HL-60 (cell line): ENCODE measurements at regions not wholly inside any gene's neighbourhood (a gene's known extent, or its start where the extent isn't known, plus 50 kb on each side); places are given as distances from the start of the nearest gene placed in this dataset.

Experiments used
- DNase-seq, 2 experiments: peaks; one replicate each; pipeline ENCODE4 v3.0.0-alpha.2; 2010 to 2020; ENCODE audit warnings: low read depth in 1 of 2, low spot score in 1 of 2
- H3K27ac ChIP-seq: fragments of 250-450 bp; sonication (Bioruptor Pico); replicated peaks from 2 replicates; pipeline ENCODE4 v1.5.1; 2020; ENCODE audit warnings: mild to moderate bottlenecking, moderate library complexity
- H3K27me3 ChIP-seq: fragments of 250-450 bp; sonication (Bioruptor Pico); 2 replicates; pipeline ENCODE4 v1.5.1; 2021; ENCODE audit warnings: mild to moderate bottlenecking, moderate library complexity; ENCODE audit not compliant: insufficient read depth, poor library complexity, severe bottlenecking
- H3K4me3 ChIP-seq: replicated peaks from 2 replicates; pipeline ENCODE4 v1.5.1; 2011; ENCODE audit warnings: mild to moderate bottlenecking, control low read depth, low read length; ENCODE audit not compliant: insufficient read depth
- CTCF ChIP-seq: IDR thresholded peaks from one replicate; pipeline ENCODE4 v1.5.1; 2011; ENCODE audit warnings: low read length, control low read depth, inconsistent platforms; ENCODE audit not compliant: insufficient read depth
- GABPA ChIP-seq: IDR thresholded peaks from 2 replicates; pipeline ENCODE4 v1.6.1; 2012; ENCODE audit warnings: low read depth
- POLR2AphosphoS5 ChIP-seq: IDR thresholded peaks from 2 replicates; pipeline ENCODE4 v1.6.1; 2012; ENCODE audit warnings: low read depth
- REST ChIP-seq: IDR thresholded peaks from 2 replicates; pipeline ENCODE4 v1.6.1; 2012; ENCODE audit warnings: low read depth; ENCODE audit not compliant: insufficient replicate concordance
- SPI1 ChIP-seq: IDR thresholded peaks from 2 replicates; pipeline ENCODE4 v1.6.1; 2012; ENCODE audit warnings: low read depth, mild to moderate bottlenecking, borderline replicate concordance

GRCh38 chr5:39742916-39743315 is 318.1 kb upstream of the DAB2 start:
- no peak for DNase-seq
- Histone ChIP-seq H3K27ac (no peak overlapping the region), H3K4me3 (no peak overlapping the region), H3K27me3 (no peaks in the 10 kb centered on the region)
- TF ChIP-seq REST (no peak), GABPA (no peak), POLR2AphosphoS5 (no peak), SPI1 (no peak), CTCF (no peak)

- no peak overlapping the region for H3K27ac ChIP-seq
- no peak overlapping the region for H3K4me3 ChIP-seq
- TF ChIP-seq REST (no peak), POLR2AphosphoS5 (no peak), SPI1 (no peak), GABPA (no peak), CTCF (no peak)
- no peaks in the 10 kb centered on the region for H3K27me3 ChIP-seq
- DNase-seq: no peak
Measured at GRCh38 chr5:39740404-39740803, 315.6 kb upstream of the DAB2 start.

- DNase-seq: no peak
- Histone ChIP-seq H3K27me3 (no peaks in the 10 kb centered on the region), H3K4me3 (no peak overlapping the region), H3K27ac (no peak overlapping the region)
- TF ChIP-seq POLR2AphosphoS5 (no peak), REST (no peak), CTCF (no peak), SPI1 (no peak), GABPA (no peak)
Measured at GRCh38 chr5:39732166-39732565, 307.4 kb upstream of the DAB2 start.
